GM12878 (cell line): ENCODE measurements at regions not wholly inside any gene's neighbourhood (a gene's known extent, or its start where the extent isn't known, plus 50 kb on each side); places are given as distances from the start of the nearest gene placed in this dataset.
"Not testable (repeated sequence)": the region's sequence is repeated elsewhere in the genome, so short reads cannot be mapped to it uniquely, and the experiment has no call there.

Experiments
- ATAC-seq: fragments of 200-7000 bp; cut with Tn5 transposase; 3 replicates; pipeline ENCODE4 v1.9.1; 2020; ENCODE audit warnings: mild to moderate bottlenecking, moderate library complexity
- BruUV-seq: library from RNA; stranded (reverse); fragments of 400-500 nt; replicated peaks from 2 replicates; lab custom pipeline; 2021; lab: Mats Ljungman, UMichigan
- CTCF ChIA-PET: fragments of 300-600 bp; sonication (Branson Sonifier 250); formaldehyde crosslinking; extraction: SDS; loops from one replicate; lab custom pipeline; 2021; ENCODE audit warnings: inconsistent platforms; lab: Yijun Ruan, JAX
- POLR2A ChIA-PET: fragments of 350-600 bp; formaldehyde crosslinking; extraction: SDS; loops from one replicate; lab custom pipeline; 2021; ENCODE audit warnings: inconsistent platforms; lab: Charles Lee
- RAD21 ChIA-PET: fragments of 300-600 bp; sonication (Branson Sonifier 250); formaldehyde crosslinking; loops from one replicate; lab custom pipeline; 2023; ENCODE audit warnings: antibody characterized with exemption; ENCODE audit not compliant: unreplicated experiment; lab: Charles Lee
- SMC1A ChIA-PET: fragments of 300-600 bp; sonication (Branson Sonifier 250); formaldehyde crosslinking; loops from one replicate; lab custom pipeline; 2023; ENCODE audit not compliant: unreplicated experiment, uncharacterized antibody; lab: Charles Lee
- DNase-seq: peaks from one replicate; pipeline ENCODE4 v3.0.0-alpha.2; 2011; ENCODE audit warnings: low read depth, low spot score
- FAIRE-seq: peaks from 3 replicates; lab custom pipeline; 2011; peaks lifted over from hg19 to GRCh38; lab: Jason Lieb, UNC
- H2AFZ ChIP-seq: 2 replicates; pipeline ENCODE4 v1.6.0; 2011; ENCODE audit warnings: low read depth, low read length, control low read depth; ENCODE audit not compliant: control insufficient read depth
- H3K27ac ChIP-seq: 2 replicates; pipeline ENCODE4 v1.5.1; 2011; ENCODE audit warnings: control low read depth; ENCODE audit not compliant: control insufficient read depth, insufficient read depth
- H3K27me3 ChIP-seq, 2 experiments: replicated peaks in 1 of 2; 2 replicates each; pipeline versions ENCODE4 v1.6.0 to v1.6.1; 2011; ENCODE audit warnings: low read length in 1 of 2; ENCODE audit not compliant: control insufficient read depth in 2 of 2, insufficient read depth in 2 of 2
- H3K36me3 ChIP-seq, 2 experiments: 2 replicates each; pipeline ENCODE4 v1.5.1; 2011; ENCODE audit warnings: low read length in 1 of 2; ENCODE audit not compliant: control insufficient read depth in 2 of 2, insufficient read depth in 2 of 2
- H3K4me1 ChIP-seq: 2 replicates; pipeline ENCODE4 v1.6.1; 2011; ENCODE audit warnings: mild to moderate bottlenecking, low read length, moderate library complexity, mixed read lengths; ENCODE audit not compliant: control insufficient read depth, insufficient read depth
- H3K4me2 ChIP-seq: 2 replicates; pipeline ENCODE4 v1.6.0; 2011; ENCODE audit warnings: control low read depth; ENCODE audit not compliant: control insufficient read depth, insufficient read depth
- H3K4me3 ChIP-seq: fragments of 200-600 bp; sonication (generic); 2 replicates; pipeline ENCODE4 v1.5.1; 2016
- H3K79me2 ChIP-seq: 2 replicates; pipeline ENCODE4 v1.6.0; 2011; ENCODE audit warnings: low read length; ENCODE audit not compliant: control insufficient read depth, insufficient read depth
- H3K9ac ChIP-seq: 2 replicates; pipeline ENCODE4 v1.8.0; 2011; ENCODE audit warnings: low read length, control low read depth, mixed read lengths; ENCODE audit not compliant: control insufficient read depth, insufficient read depth
- H3K9me3 ChIP-seq: replicated peaks from 3 replicates; pipeline ENCODE4 v1.5.1; 2011; ENCODE audit warnings: mild to moderate bottlenecking, low read length; ENCODE audit not compliant: control insufficient read depth, insufficient read depth
- H4K20me1 ChIP-seq: 2 replicates; pipeline ENCODE4 v1.6.0; 2011; ENCODE audit not compliant: control insufficient read depth, insufficient read depth
- ATF2 ChIP-seq: IDR thresholded peaks from 2 replicates; pipeline ENCODE4 v1.6.1; 2012; ENCODE audit warnings: low read length, inconsistent platforms
- CBX3 ChIP-seq: fragments of 200-600 bp; sonication (generic); IDR thresholded peaks from 2 replicates; pipeline ENCODE4 v1.6.1; 2016; ENCODE audit warnings: low read depth, borderline replicate concordance
- CHD2 ChIP-seq: IDR thresholded peaks from 2 replicates; pipeline ENCODE4 v1.6.1; 2011; ENCODE audit warnings: low read depth, low read length, improper control_type of control experiment, borderline replicate concordance
- E4F1 ChIP-seq: fragments of 450-650 bp; IDR thresholded peaks from 2 replicates; pipeline ENCODE4 v1.6.1; 2018; ENCODE audit warnings: borderline replicate concordance, mild to moderate bottlenecking; ENCODE audit not compliant: partially characterized antibody
- IRF3 ChIP-seq: fragments of 450-650 bp; IDR thresholded peaks from 2 replicates; pipeline ENCODE4 v1.6.1; 2014; ENCODE audit warnings: mild to moderate bottlenecking
- STAT3 ChIP-seq: IDR thresholded peaks from 2 replicates; pipeline ENCODE4 v1.6.1; 2011; ENCODE audit warnings: low read depth, low read length, improper control_type of control experiment
- ZNF24 ChIP-seq: fragments of 450-650 bp; IDR thresholded peaks from 2 replicates; pipeline ENCODE4 v1.6.1; 2017; ENCODE audit warnings: antibody characterized with exemption, mild to moderate bottlenecking
- WGBS: methylation state at CpG from one replicate; pipeline ENCODE4 v1.1.6; 2016; ENCODE audit warnings: low lambda C conversion rate; ENCODE audit not compliant: insufficient replicate concordance, insufficient coverage; ENCODE audit errors: missing lambda C conversion rate; 5-methylcytosine and 5-hydroxymethylcytosine counted together
- in situ Hi-C: fragments of 300-500 bp; cut with MboI; formaldehyde crosslinking; loops from 9 replicates; pipeline ENCODE4 v1.14.3; 2018; ENCODE audit warnings: mixed read lengths
- intact Hi-C: fragments of 100-400 bp; cut with micrococcal nuclease; formaldehyde crosslinking; loops from one replicate; pipeline ENCODE4 v1.14.2; 2022; ENCODE audit not compliant: unreplicated experiment

GRCh38 chr21:43284238-43284637 is 115.4 kb downstream of the CRYAA start (continued):
- TF ChIP-seq E4F1 (no peak), STAT3 (no peak), CBX3 (no peak), IRF3 (no peak), ZNF24 (no peak), CHD2 (no peak), ATF2 (no peak)

- H3K9me3 ChIP-seq, H3K79me2 ChIP-seq, intact Hi-C loops, H2AFZ ChIP-seq, H4K20me1 ChIP-seq, POLR2A ChIA-PET, H3K4me2 ChIP-seq, H3K9ac ChIP-seq, BruUV-seq, CTCF ChIA-PET, FAIRE-seq, in situ Hi-C loops, H3K4me1 ChIP-seq, DNase-seq, H3K27me3 ChIP-seq, SMC1A ChIA-PET, H3K27ac ChIP-seq, H3K4me3 ChIP-seq, RAD21 ChIA-PET, ATAC-seq, H3K36me3 ChIP-seq: not testable (repeated sequence)
- WGBS: 50% methylated on average over 2 of the region's 2 CpGs
Measured at GRCh38 chr21:43283925-43284221, 115.1 kb downstream of the CRYAA start.
